GM13976 (cell line): ENCODE measurements at regions not wholly inside any gene's neighbourhood (a gene's known extent, or its start where the extent isn't known, plus 50 kb on each side); places are given as distances from the start of the nearest gene placed in this dataset.

Experiments used
- DNase-seq: peaks from one replicate; pipeline ENCODE4 v3.0.0; 2012; ENCODE audit warnings: low spot score
- CTCF ChIP-seq: IDR thresholded peaks from 2 replicates; pipeline ENCODE4 v1.5.1; 2012; ENCODE audit warnings: borderline replicate concordance, mild to moderate bottlenecking; ENCODE audit not compliant: insufficient read depth; ENCODE audit errors: extremely low read depth, missing control alignments, control extremely low read depth
- in situ Hi-C: fragments of 300-500 bp; cut with MboI; formaldehyde crosslinking; loops from one replicate; pipeline ENCODE4 v1.12.0; 2022; ENCODE audit warnings: low sequenced_read_pairs, mixed read lengths, inconsistent platforms; ENCODE audit not compliant: unreplicated experiment

GRCh38 chr18:33957707-33958106, 267.0 kb downstream of the NOL4 start:
- in situ Hi-C loops: no loop called here
- no peak for DNase-seq
- TF ChIP-seq CTCF: no peak

GRCh38 chr18:33951031-33951430, 273.7 kb downstream of the NOL4 start:
- no peak for DNase-seq
- TF ChIP-seq CTCF: no peak
- in situ Hi-C loops: no loop called here

GRCh38 chr18:33946336-33946735, 278.4 kb downstream of the NOL4 start:
- in situ Hi-C loops: no loop called here

GRCh38 chr18:33944493-33944892, 280.2 kb downstream of the NOL4 start:
- no peak for TF ChIP-seq CTCF
- in situ Hi-C loops: no loop called here

More at GRCh38 chr18:33946336-33946735, 278.4 kb downstream of the NOL4 start:
- no peak for DNase-seq
- no peak for TF ChIP-seq CTCF

GRCh38 chr18:33937270-33937816, 287.4 kb downstream of the NOL4 start:
- no peak for DNase-seq
- in situ Hi-C loops: no loop called here
- TF ChIP-seq CTCF: no peak

More at GRCh38 chr18:33944493-33944892, 280.2 kb downstream of the NOL4 start:
- DNase-seq: no peak

GRCh38 chr18:33934258-33934657, 290.5 kb downstream of the NOL4 start:
- in situ Hi-C loops: no loop called here
- no peak for TF ChIP-seq CTCF
- DNase-seq: no peak
